NCI-H1694 (cell line): ENCODE measurements at regions not wholly inside any gene's neighbourhood (a gene's known extent, or its start where the extent isn't known, plus 50 kb on each side); places are given as distances from the start of the nearest gene placed in this dataset.

ENCODE experiments used
- DNase-seq: peaks from one replicate; lab custom pipeline; 2025; lab: John Stamatoyannopoulos, UW

DNA sequence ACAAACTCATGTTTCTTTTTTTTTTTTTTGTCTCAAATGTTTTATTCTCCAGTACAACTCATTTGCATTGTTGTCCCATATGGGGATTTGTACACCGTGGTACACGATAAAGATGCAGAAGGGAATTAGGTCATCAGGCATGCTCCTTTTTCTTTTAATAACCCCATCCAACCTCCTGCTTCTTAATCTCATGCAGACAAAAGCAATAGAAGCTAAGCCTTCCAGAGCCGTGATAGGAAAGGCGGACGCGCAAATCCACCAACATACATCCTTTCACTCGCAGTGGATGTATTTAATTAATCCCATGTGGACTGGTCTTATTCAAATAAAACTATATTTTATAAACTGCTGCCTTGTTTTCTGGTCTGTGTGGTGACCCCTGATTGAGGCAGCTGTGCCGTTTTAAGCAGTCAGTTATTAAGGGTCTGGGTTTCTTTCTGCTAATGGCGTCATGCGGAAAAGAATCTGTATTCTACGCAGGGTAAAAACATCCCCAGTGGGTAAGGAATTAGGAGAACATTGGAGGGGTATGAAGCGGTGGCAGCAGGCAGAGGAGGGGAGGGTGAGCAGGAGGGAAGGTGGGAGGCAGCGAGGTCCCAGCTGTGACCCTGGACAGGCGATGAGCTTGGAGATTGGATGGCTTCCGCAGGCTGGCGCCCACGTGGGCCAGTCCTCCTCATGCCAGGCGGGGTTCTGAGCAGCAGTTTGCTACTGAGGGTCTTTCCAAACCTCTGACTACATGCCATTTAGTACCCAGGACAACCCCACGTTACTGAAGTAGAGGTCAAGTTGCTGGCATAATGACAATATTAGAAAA, 172.8 kb downstream of the LINC00237 start:
- no peak for DNase-seq

DNA sequence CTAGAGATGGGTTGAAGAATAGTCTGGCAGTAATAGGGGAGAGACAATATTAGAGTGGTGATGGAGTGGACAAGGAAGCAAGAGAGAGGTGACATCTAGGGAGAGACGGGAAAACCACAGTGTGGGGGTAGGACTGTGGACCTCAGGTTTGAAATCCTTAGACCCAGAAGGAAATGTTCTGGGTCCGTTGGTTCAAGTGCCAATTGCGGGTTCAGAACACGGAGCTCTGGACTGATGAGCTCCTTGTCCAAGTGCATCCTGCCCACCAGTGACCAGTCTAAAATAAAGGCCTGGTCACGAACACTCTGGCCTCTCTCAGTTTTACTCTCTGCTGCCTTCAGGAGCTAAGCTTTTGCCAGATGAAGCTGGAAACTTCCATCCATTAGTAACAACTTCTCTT, 174.0 kb downstream of the LINC00237 start:
- DNase-seq: no peak

- DNase-seq: no peak
Observed at GRCh38 chr20:20931632-20932031, 174.5 kb downstream of the LINC00237 start.

DNA sequence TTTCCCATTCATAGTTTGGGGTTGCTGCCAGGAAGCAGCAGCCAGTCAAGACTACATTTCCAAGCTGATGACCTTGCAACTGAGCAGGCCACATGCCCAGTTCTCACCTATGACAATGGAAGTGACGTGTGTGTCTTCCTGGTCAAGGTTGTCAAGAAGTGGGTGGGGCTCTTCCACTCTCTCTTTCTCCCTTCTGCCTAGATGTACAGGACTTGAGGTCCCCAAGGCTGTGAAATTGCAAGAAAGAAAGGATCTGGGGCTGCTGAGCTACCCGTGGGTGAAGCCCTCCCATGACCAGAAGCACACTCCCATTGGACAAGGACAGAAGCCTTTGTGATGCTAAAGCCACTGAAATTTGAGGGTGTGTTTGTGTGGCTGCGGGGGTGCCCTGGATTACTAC, 175.1 kb downstream of the LINC00237 start:
- DNase-seq: no peak

DNA sequence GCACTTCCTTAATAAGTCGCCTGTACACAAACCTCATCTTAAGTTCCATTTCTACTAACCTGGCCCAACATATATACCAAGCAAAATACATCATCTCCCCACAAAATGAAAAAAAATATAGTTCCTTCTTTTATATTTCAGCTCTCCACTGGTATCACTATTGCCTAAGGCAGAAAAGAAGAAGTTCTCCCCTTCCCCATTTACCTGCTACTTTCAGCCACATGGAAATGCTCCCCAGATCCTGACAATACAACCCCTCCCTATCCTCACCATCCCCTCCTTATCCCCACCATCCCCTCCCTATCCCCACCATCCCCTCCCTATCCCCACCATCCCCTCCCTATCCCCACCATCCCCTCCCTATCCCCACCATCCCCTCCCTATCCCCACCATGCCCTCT, 175.7 kb downstream of the LINC00237 start:
- no peak for DNase-seq

DNA sequence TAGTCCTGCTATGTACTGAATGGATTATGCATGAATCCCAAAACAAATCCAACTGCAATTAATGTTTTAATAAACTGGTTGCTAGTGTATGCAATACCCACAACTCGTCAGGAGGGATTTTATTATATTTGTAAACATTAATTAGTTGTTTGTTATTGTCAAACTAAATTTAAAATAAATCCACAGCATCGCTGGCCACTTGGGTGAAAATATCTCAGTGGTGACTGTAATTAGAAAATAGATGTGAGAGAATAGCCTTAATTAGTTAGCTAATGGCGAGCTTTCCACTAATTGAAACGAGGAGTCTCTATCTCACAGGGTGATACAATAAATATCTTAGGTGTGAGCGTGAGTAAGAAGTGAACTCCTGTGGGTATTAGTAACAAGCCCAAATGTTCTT, 176.8 kb downstream of the LINC00237 start:
- DNase-seq: no peak

GRCh38 chr20:20926222-20926905, 179.8 kb downstream of the LINC00237 start:
- no peak for DNase-seq

GRCh38 chr20:20920433-20920832, 185.7 kb downstream of the LINC00237 start:
- DNase-seq: no peak

GRCh38 chr20:20915844-20916243, 190.3 kb downstream of the LINC00237 start:
- no peak for DNase-seq

DNA sequence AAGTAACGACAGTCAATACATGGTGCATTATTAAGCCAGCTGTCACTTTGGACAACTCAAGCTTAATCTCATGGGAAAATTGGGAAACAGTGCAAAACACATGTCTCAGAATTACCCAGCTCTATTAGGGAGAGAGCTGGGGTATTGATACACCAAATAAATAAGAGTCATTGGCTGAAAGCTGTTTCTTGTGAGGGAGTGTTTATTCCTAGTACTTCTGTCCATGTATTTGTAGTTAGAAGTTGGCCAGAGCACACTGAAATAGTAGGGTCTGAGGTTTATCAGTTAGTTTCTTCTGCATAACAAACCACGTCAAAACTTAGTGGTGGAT, 192.0 kb upstream of the RALGAPA2 start:
- no peak for DNase-seq

GRCh38 chr20:20903773-20904500, 191.5 kb upstream of the RALGAPA2 start:
- no peak for DNase-seq

DNA sequence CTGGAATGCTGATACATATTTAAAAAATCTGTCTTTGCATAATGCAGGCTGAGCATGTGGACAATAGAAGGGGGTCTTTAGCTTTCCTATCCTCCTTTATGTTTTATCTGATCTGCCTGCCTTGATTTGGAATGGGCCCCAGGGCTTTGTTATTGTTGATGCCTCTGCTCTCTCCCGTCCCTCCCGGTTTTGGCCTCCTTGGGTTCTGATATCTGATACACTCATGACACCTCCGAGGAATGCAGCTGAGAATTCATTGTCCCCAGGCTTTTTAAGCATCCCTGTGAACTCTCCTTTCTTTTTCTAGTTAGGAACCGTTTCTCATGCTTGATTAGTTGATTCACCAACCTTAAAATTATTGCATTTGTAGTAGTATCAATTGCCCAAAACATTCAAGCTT, 185.5 kb upstream of the RALGAPA2 start:
- DNase-seq: no peak

DNA sequence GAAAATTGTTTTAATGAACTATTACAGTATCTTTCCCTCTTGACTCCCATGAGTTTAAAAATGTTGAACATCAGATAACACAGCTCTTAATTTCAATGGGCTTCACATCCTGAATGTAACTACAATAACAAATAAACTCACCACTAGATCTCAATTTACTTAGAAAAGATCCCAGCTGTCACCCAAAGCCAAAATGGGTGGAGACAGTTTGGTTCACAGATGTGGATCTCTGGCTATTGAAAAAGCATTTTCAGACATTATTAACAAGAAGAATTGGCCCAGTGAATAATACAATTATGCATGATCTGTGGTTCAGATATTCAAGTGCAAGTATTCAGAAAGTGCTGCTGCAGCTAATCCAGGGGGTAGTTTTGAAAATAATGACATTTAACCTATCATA, 184.7 kb upstream of the RALGAPA2 start:
- DNase-seq: no peak

DNA sequence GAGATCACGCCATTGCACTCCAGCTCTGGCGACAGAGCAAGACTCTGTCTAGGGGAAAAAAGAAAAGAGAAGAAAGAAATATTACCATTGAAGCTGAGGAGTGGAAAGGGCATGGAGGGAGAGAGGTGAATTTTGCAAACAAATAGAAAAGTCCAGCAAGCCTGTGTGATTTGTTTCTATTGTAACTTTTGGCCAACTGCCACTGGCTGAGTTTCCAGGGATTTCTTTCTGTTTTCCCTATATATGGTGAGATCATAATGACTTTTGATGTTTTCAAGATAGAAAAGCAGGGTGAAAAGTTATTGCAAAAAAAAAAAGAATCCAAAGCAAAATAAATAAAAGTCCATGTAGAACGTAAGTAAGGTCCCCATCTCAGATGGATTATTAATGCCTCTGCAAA, 184.2 kb upstream of the RALGAPA2 start:
- DNase-seq: no peak

GRCh38 chr20:20895537-20895936, 183.1 kb upstream of the RALGAPA2 start:
- DNase-seq: no peak

DNA sequence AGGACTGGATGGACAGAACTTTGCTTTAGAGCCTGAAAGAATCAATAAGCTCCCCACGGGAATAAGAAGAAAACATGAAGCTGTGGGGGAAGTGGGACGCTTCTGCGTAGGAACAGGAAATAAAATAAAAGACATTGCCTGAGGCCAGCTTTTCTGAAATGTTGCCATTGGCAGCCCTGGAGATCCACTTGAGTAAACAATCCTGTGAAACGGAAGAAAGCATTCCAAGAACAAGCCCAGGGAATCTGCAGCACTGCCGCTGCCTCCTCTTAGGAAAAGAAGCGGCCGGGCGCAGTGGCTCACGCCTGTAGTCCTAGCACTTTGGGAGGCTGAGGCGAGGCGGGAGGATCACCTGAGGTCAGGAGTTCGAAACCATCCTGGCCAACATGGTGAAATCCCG, 182.3 kb upstream of the RALGAPA2 start:
- no peak for DNase-seq

DNA sequence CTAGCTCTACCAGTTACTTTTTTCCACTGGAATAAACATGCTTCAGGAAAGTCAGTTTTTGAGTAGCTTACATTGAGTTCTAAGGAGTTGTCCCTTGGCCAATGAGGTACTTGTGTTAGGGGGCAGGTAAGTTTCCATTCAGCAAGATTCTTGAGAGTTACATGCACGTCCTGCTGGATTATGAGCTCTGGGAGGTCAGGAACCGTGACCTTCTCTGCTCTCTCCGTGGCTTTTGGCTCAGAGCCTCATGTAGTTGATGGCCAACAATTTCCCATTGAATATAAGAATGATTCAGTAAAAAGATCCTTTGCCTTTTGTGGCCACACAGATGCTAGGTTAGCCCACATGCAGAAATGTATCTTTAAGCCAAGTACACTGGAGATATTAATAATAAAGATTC, 181.8 kb upstream of the RALGAPA2 start:
- DNase-seq: no peak

DNA sequence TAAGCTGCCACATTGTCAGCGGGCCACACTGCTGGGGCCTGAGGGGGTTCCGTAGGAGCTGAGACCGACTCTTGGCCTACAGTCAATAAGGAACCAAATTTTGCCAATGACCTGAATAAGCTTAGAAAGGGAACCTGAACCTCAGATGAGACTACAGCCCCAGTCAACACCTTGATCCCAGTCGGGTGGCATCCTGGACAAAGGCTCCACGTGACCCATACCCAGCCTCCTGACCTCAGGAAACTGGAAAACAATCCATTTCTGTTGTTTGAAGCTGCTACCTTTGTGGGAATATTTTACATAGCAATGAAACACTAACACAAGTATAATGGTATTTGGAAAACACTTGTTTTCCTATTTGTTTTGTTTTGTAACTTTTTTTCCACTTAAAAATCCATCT, 179.9 kb upstream of the RALGAPA2 start:
- no peak for DNase-seq

DNA sequence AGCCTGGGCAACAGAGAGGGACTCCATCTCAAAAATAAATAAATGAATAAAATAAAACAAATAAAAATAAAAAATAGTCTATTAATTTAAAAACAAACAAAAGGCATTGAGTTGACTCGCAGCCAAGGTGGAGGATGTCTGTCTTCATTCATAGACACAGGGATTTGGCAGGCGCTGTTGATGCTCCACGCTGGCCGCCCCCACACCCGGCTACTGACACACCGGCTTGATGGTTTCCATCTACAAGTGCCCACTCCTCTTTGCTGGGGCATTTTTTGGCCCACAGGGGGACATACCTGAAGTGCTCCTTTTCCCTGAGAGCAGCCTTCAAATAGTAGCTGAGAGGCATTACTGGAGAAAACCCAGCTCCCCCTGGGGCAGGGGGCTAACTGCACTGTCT, 178.3 kb upstream of the RALGAPA2 start:
- DNase-seq: no peak

DNA sequence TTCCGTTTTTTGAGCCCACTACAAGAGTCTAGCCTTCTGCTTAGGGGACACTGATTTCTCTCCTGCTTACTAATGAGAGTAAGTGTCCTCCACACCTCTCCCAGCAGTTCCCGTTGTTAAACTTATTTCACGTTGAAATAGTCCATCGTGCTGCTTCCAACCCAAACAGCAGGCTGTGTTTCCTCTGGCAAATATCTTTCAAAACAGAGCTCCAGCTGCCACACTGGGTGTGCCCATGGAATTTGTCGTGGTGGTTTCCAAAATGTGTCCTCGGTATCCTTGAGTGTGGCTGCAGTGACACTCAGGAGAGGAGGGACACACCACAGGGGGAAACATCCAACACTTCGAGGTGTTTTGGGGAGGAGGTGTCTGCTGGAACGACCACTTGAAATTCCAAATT, 176.5 kb upstream of the RALGAPA2 start:
- no peak for DNase-seq

DNA sequence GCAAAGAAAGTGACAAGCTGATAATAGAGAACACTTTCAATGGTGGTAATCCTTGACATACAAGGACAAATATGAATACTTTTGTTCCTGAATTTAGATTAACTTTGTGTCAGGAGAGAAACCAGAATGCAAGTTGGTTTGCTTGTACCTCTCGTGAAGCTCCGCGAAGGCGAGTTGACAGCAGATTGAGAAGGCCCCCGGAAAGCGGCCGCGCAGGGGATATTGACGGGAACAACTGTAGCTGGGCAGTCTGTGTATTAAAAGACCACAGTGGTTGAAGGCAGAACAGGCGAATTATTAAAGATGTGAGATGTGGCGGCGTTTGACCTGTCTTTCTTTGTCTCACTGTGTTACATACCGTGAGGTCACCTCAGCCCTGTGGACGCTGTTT, 175.8 kb upstream of the RALGAPA2 start:
- DNase-seq: no peak

- peak; percentile 10 for DNase-seq
Observed at GRCh38 chr20:20887593-20888265, 175.3 kb upstream of the RALGAPA2 start.

DNA sequence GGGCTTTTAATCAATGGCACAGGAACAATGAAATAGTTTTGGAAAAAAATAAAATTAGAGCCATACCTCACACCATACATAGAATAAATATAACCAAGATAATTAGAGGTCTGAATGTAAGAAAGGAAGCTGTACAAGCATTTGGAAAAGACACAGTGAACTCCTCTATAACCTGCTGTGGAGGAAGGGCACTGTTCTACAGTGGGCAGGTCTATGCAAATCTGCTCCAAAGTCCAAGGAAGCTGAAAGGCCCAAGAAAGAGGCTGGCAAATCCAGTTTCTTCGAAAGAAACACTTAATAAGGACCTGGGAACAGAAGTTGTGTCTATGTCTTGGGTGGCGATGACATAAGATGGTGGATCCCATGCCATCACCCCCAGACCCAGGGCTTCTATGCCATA, 169.4 kb upstream of the RALGAPA2 start:
- no peak for DNase-seq
